ENCODE measurements at regions not wholly inside any gene's neighbourhood (a gene's known extent, or its start where the extent isn't known, plus 50 kb on each side); places are given as distances from the start of the nearest gene placed in this dataset.

GRCh38 chr4:176009254-176009653 is 56.4 kb upstream of the WDR17 start:
- TF ChIP-seq EZH2phosphoT487 (IDR thresholded peaks at IDR 0.05; ENCODE audit: insufficient read depth, low read depth), result no peak
- TF ChIP-seq EZH2 (IDR thresholded peaks at IDR 0.05; ENCODE audit: insufficient read depth, poor library complexity, severe bottlenecking), result no peak

Data from GM23248 (cell line).